ENCODE measurements at regions not wholly inside any gene's neighbourhood (a gene's known extent, or its start where the extent isn't known, plus 50 kb on each side); places are given as distances from the start of the nearest gene placed in this dataset.

GRCh38 chr17:59454633-59455105 lies 110.7 kb upstream of the DHX40 start:
- no peak overlapping the region for H3K27ac ChIP-seq (ENCODE audit: low read depth)
- no peaks in the 10 kb centered on the region for H3K79me2 ChIP-seq (replicated peaks; ENCODE audit: insufficient read depth)
- no peaks in the 10 kb centered on the region for H3K36me3 Mint-ChIP-seq (ENCODE audit: low read depth)
- H3F3A ChIP-seq (replicated peaks; ENCODE audit: low read depth): no peaks in the 10 kb centered on the region
- no peaks in the 10 kb centered on the region for H3K27me3 Mint-ChIP-seq (ENCODE audit: insufficient read depth, low read depth, poor library complexity)
- no peaks in the 10 kb centered on the region for H3K36me3 ChIP-seq (ENCODE audit: insufficient read depth)
- H3K27ac Mint-ChIP-seq: no peak overlapping the region
- H3K4me1 Mint-ChIP-seq: no peaks in the 10 kb centered on the region
- TF ChIP-seq CTCF (conservative IDR thresholded peaks at IDR 0.05; ENCODE audit: low read depth in 2 of 2) (no peak), NANOG (IDR thresholded peaks at IDR 0.05; ENCODE audit: borderline replicate concordance) (no peak), EZH2phosphoT487 (IDR thresholded peaks at IDR 0.05; ENCODE audit: unreplicated experiment) (no peak), REST (IDR thresholded peaks at IDR 0.05; ENCODE audit: unreplicated experiment) (no peak), EZH2 (IDR thresholded peaks at IDR 0.05; ENCODE audit: low read depth, unreplicated experiment) (no peak), JUNB (IDR thresholded peaks at IDR 0.05; ENCODE audit: unreplicated experiment) (no peak), STAT1 (IDR thresholded peaks at IDR 0.05; ENCODE audit: unreplicated experiment) (no peak), CREB1 (CRISPR knock-in tag; IDR thresholded peaks at IDR 0.05; ENCODE audit: low read depth) (no peak), ZNF114 (CRISPR knock-in tag; IDR thresholded peaks at IDR 0.05) (no peak), ZNF462 (CRISPR knock-in tag; IDR thresholded peaks at IDR 0.05) (no peak), ETS1 (IDR thresholded peaks at IDR 0.05) (no peak), POLR2AphosphoS5 (IDR thresholded peaks at IDR 0.05; ENCODE audit: low read depth) (no peak), ZNF331 (CRISPR knock-in tag; IDR thresholded peaks at IDR 0.05; ENCODE audit: low read depth) (no peak)
- H3K9me2 ChIP-seq (ENCODE audit: insufficient read depth): no peaks in the 10 kb centered on the region
- no peak overlapping the region; the same call in 1 of the 2 replicates for H2AFZ ChIP-seq
- no peak overlapping the region for H3K4me3 Mint-ChIP-seq
- no peak for DNase-seq (ENCODE audit: low spot score)
- H3K27me3 ChIP-seq (ENCODE audit: insufficient read depth): no peaks in the 10 kb centered on the region
- H3K9me3 Mint-ChIP-seq: no peaks in the 10 kb centered on the region
- no peaks in the 10 kb centered on the region; the same call in 1 of the 2 replicates for H4K20me1 ChIP-seq (replicated peaks; ENCODE audit: insufficient read depth)
- no peak for ATAC-seq
- H3K4me1 ChIP-seq (ENCODE audit: insufficient read depth): no peaks in the 10 kb centered on the region
- no peak overlapping the region for H3K4me3 ChIP-seq
- no peak overlapping the region for H3K4me2 ChIP-seq
